ENCODE measurements at regions not wholly inside any gene's neighbourhood (a gene's known extent, or its start where the extent isn't known, plus 50 kb on each side); places are given as distances from the start of the nearest gene placed in this dataset.

DNA sequence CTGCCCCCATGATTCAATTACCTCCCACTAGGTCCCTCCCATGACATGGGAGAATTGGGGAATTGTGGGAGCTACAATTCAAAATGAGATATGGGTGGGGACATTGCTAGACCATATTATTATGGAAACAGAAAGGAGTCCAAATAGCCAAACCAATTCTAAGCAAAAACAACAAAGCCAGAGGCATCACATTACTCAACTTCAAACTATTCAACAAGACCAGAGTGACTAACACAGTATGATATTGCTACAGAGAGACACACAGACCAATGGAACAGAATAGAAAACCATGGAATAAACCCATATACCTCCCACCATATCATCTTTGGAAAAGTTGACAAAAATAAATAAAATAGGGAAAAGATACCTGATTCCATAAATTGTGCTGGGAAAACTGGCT lies 710.5 kb upstream of the CDH9 start:
- Histone ChIP-seq H4K5ac (ENCODE audit: insufficient read length, low read depth, low read length) (no peak overlapping the region), H3K23me2 (ENCODE audit: low read depth, low read length) (no peaks in the 10 kb centered on the region), H3K18ac (ENCODE audit: extremely low read depth, low read length) (no peak overlapping the region), H3K9ac (replicated peaks in 1 of 4; ENCODE audit: extremely low read depth in 1 of 4, low read depth in 3 of 4, low read length in 3 of 4) (no peak overlapping the region), H2AFZ (ENCODE audit: low read length) (no peak overlapping the region), H3K56ac (replicated peaks; ENCODE audit: insufficient read length, low read depth, low read length) (no peak overlapping the region), H2BK5ac (ENCODE audit: low read depth, low read length) (no peak overlapping the region), H3K23ac (ENCODE audit: insufficient read length) (no peak overlapping the region), H3K4me1 (replicated peaks in 1 of 4; ENCODE audit: control insufficient read depth in 3 of 4, insufficient read depth in 4 of 4, low read length in 3 of 4) (no peaks in the 10 kb centered on the region), H2BK12ac (ENCODE audit: low read depth, low read length) (no peak overlapping the region), H3K79me2 (ENCODE audit: control insufficient read depth in 1 of 2, insufficient read depth in 2 of 2, low read length in 2 of 2) (no peaks in the 10 kb centered on the region), H3K79me1 (ENCODE audit: low read depth, low read length) (no peaks in the 10 kb centered on the region), H3K27me3 (replicated peaks in 1 of 4; ENCODE audit: control insufficient read depth in 3 of 4, extremely low read depth in 1 of 4, insufficient read depth in 3 of 4, low read length in 3 of 4) (no peaks in the 10 kb centered on the region), H2BK15ac (ENCODE audit: low read length) (no peak overlapping the region), H2AK5ac (ENCODE audit: low read depth, low read length) (no peak overlapping the region), H3K4me3 (ENCODE audit: extremely low read depth in 1 of 4, insufficient read depth in 2 of 4, low read depth in 3 of 4, low read length in 4 of 4) (no peak overlapping the region), H3K36me3 (ENCODE audit: control insufficient read depth in 2 of 4, insufficient read depth in 4 of 4, low read length in 3 of 4) (no peaks in the 10 kb centered on the region), H4K91ac (replicated peaks; ENCODE audit: insufficient read length, low read length) (no peak overlapping the region), H4K20me1 (replicated peaks in 1 of 2; ENCODE audit: control insufficient read depth in 1 of 2, insufficient read depth in 2 of 2, low read length in 2 of 2) (no peaks in the 10 kb centered on the region), H3K4me2 (ENCODE audit: insufficient read depth in 1 of 2, low read depth in 2 of 2, low read length in 2 of 2) (no peak overlapping the region), H4K8ac (ENCODE audit: extremely low read depth, insufficient read depth, low read length) (no peak overlapping the region), H2BK120ac (replicated peaks; ENCODE audit: low read depth, low read length) (no peak overlapping the region), H3K14ac (ENCODE audit: insufficient read length) (no peak overlapping the region), H3K4ac (replicated peaks; ENCODE audit: insufficient read length, low read depth, low read length) (no peak overlapping the region), H3K27ac (ENCODE audit: low read depth, low read length) (no peak overlapping the region), H3K9me3 (ENCODE audit: insufficient read depth in 2 of 2, low read depth in 1 of 2, low read length in 1 of 2) (no peaks in the 10 kb centered on the region; a peak in 1 of 4 replicates), H2BK20ac (ENCODE audit: low read length) (no peak overlapping the region)
- POLR2A ChIA-PET (ENCODE audit: partially characterized antibody) = no interaction called here
- no peak for DNase-seq (ENCODE audit: low read depth in 1 of 2, low spot score in 2 of 2)
- no peak for FAIRE-seq
- CTCF ChIA-PET (ENCODE audit: partially characterized antibody) = no interaction called here
- no peak for TF ChIP-seq RBBP5 (IDR thresholded peaks at IDR 0.05; ENCODE audit: borderline replicate concordance, low read depth, low read length)
- no peak for TF ChIP-seq BCL11A (IDR thresholded peaks at IDR 0.05; ENCODE audit: low read depth in 2 of 2, low read length in 2 of 2)
- TF ChIP-seq SIRT6 (IDR thresholded peaks at IDR 0.05; ENCODE audit: low read length) = no peak
- no peak for TF ChIP-seq GTF2F1 (IDR thresholded peaks at IDR 0.05; ENCODE audit: borderline replicate concordance, low read depth, low read length)
- no peak for TF ChIP-seq NANOG (IDR thresholded peaks at IDR 0.05; ENCODE audit: insufficient read depth, low read depth, low read length, poor library complexity, severe bottlenecking)
- TF ChIP-seq CHD2 (IDR thresholded peaks at IDR 0.05; ENCODE audit: low read length) = no peak
- TF ChIP-seq, protein P1, sequence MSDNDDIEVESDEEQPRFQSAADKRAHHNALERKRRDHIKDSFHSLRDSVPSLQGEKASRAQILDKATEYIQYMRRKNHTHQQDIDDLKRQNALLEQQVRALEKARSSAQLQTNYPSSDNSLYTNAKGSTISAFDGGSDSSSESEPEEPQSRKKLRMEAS (IDR thresholded peaks at IDR 0.05) = no peak
- TF ChIP-seq, protein P2, sequence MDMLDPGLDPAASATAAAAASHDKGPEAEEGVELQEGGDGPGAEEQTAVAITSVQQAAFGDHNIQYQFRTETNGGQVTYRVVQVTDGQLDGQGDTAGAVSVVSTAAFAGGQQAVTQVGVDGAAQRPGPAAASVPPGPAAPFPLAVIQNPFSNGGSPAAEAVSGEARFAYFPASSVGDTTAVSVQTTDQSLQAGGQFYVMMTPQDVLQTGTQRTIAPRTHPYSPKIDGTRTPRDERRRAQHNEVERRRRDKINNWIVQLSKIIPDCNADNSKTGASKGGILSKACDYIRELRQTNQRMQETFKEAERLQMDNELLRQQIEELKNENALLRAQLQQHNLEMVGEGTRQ (IDR thresholded peaks at IDR 0.05; ENCODE audit: low read length) = no peak
- no peak for TF ChIP-seq CHD1 (IDR thresholded peaks at IDR 0.05; ENCODE audit: low read depth, low read length)
- no peak for TF ChIP-seq RXRA (IDR thresholded peaks at IDR 0.05; ENCODE audit: insufficient read depth, low read depth, low read length)
- no peak for TF ChIP-seq SAP30 (IDR thresholded peaks at IDR 0.05; ENCODE audit: insufficient read depth, insufficient replicate concordance, low read length)
- TF ChIP-seq, protein P3, sequence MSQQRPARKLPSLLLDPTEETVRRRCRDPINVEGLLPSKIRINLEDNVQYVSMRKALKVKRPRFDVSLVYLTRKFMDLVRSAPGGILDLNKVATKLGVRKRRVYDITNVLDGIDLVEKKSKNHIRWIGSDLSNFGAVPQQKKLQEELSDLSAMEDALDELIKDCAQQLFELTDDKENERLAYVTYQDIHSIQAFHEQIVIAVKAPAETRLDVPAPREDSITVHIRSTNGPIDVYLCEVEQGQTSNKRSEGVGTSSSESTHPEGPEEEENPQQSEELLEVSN (IDR thresholded peaks at IDR 0.05) = no peak
- no peak for TF ChIP-seq HDAC6 (IDR thresholded peaks at IDR 0.05; ENCODE audit: low read depth, low read length)
- no peak for TF ChIP-seq ZNF274 (IDR thresholded peaks at IDR 0.05; ENCODE audit: borderline replicate concordance, extremely low read depth, low read length)

All from H1 (cell line).